RWPE2 (cell line): ENCODE measurements at regions not wholly inside any gene's neighbourhood (a gene's known extent, or its start where the extent isn't known, plus 50 kb on each side); places are given as distances from the start of the nearest gene placed in this dataset.

Source experiments
- ATAC-seq: fragments of 200-7000 bp; cut with Tn5 transposase; 3 replicates; pipeline ENCODE4 v1.9.1; 2021; ENCODE audit warnings: low read depth
- DNase-seq: peaks from one replicate; pipeline ENCODE4 v3.0.0-alpha.2; 2020; ENCODE audit warnings: low spot score
- H3K27ac ChIP-seq: fragments of 450-650 bp; 2 replicates; pipeline ENCODE4 v1.5.1; 2017; ENCODE audit warnings: mild to moderate bottlenecking; ENCODE audit not compliant: poor library complexity, severe bottlenecking
- H3K27me3 ChIP-seq: fragments of 250-450 bp; sonication (Bioruptor Pico); 2 replicates; pipeline ENCODE4 v1.5.1; 2021; ENCODE audit warnings: mild to moderate bottlenecking, moderate library complexity; ENCODE audit not compliant: insufficient read depth, poor library complexity, severe bottlenecking
- H3K36me3 ChIP-seq: fragments of 250-450 bp; sonication (Bioruptor Pico); 2 replicates; pipeline ENCODE4 v1.5.1; 2020; ENCODE audit warnings: low read depth, mild to moderate bottlenecking, moderate library complexity
- H3K4me1 ChIP-seq: fragments of 250-450 bp; sonication (Bioruptor Pico); 2 replicates; pipeline ENCODE4 v1.5.1; 2021; ENCODE audit warnings: mild to moderate bottlenecking, moderate library complexity; ENCODE audit not compliant: insufficient read depth, poor library complexity, severe bottlenecking
- H3K4me3 ChIP-seq: fragments of 250-450 bp; sonication (Bioruptor Pico); 2 replicates; pipeline ENCODE4 v1.5.1; 2021; ENCODE audit warnings: mild to moderate bottlenecking, moderate library complexity; ENCODE audit not compliant: severe bottlenecking
- H3K9me3 ChIP-seq: fragments of 250-450 bp; sonication (Bioruptor Pico); 2 replicates; pipeline ENCODE4 v1.5.1; 2021; ENCODE audit warnings: mild to moderate bottlenecking, moderate library complexity; ENCODE audit not compliant: severe bottlenecking
- CTCF ChIP-seq: fragments of 450-650 bp; IDR thresholded peaks from one replicate; pipeline ENCODE4 v1.5.1; 2017; ENCODE audit warnings: mild to moderate bottlenecking, moderate library complexity; ENCODE audit not compliant: poor library complexity, severe bottlenecking

GRCh38 chr11:97966901-97967300, 1053.8 kb upstream of the CNTN5 start:
- no peak overlapping the region for H3K4me3 ChIP-seq
- peaks cover 19% of the 10 kb centered on the region for H3K4me1 ChIP-seq
- no peak for TF ChIP-seq CTCF
- ATAC-seq (no peak), DNase-seq (no peak)
- no peaks in the 10 kb centered on the region for H3K9me3 ChIP-seq
- no peaks in the 10 kb centered on the region for H3K36me3 ChIP-seq
- peak overlapping the region; percentile 97 for H3K27ac ChIP-seq
- no peaks in the 10 kb centered on the region for H3K27me3 ChIP-seq

- TF ChIP-seq CTCF: no peak
Observed at GRCh38 chr11:97968071-97968470, 1052.7 kb upstream of the CNTN5 start.

GRCh38 chr11:97972731-97973130, 1048.0 kb upstream of the CNTN5 start:
- Histone ChIP-seq H3K27me3 (no peaks in the 10 kb centered on the region), H3K27ac (no peak overlapping the region), H3K4me3 (no peak overlapping the region), H3K36me3 (no peaks in the 10 kb centered on the region), H3K4me1 (peaks cover 6% of the 10 kb centered on the region), H3K9me3 (no peaks in the 10 kb centered on the region)
- no peak for TF ChIP-seq CTCF
- no peak for DNase-seq
- no peak for ATAC-seq

More at GRCh38 chr11:97968071-97968470, 1052.7 kb upstream of the CNTN5 start:
- H3K4me1 ChIP-seq: peaks cover 19% of the 10 kb centered on the region
- ATAC-seq (no peak), DNase-seq (no peak)
- no peaks in the 10 kb centered on the region for H3K9me3 ChIP-seq
- no peaks in the 10 kb centered on the region for H3K27me3 ChIP-seq
- no peaks in the 10 kb centered on the region for H3K36me3 ChIP-seq
- H3K4me3 ChIP-seq: no peak overlapping the region
- peak overlapping the region; percentile 97 for H3K27ac ChIP-seq

GRCh38 chr11:97973352-97973857, 1047.3 kb upstream of the CNTN5 start:
- ATAC-seq (no peak), DNase-seq (no peak)
- Histone ChIP-seq H3K27me3 (no peaks in the 10 kb centered on the region), H3K36me3 (no peaks in the 10 kb centered on the region), H3K9me3 (no peaks in the 10 kb centered on the region), H3K4me3 (no peak overlapping the region), H3K4me1 (peaks cover 6% of the 10 kb centered on the region), H3K27ac (no peak overlapping the region)
- TF ChIP-seq CTCF: no peak

- H3K27me3 ChIP-seq: no peaks in the 10 kb centered on the region
- no peak overlapping the region for H3K4me3 ChIP-seq
- no peak for ATAC-seq
- no peak for DNase-seq
- peaks cover 6% of the 10 kb centered on the region for H3K4me1 ChIP-seq
- no peak for TF ChIP-seq CTCF
- no peaks in the 10 kb centered on the region for H3K36me3 ChIP-seq
- no peak overlapping the region for H3K27ac ChIP-seq
- H3K9me3 ChIP-seq: no peaks in the 10 kb centered on the region
Observed at GRCh38 chr11:97974798-97975498, 1045.8 kb upstream of the CNTN5 start.
